ENCODE measurements at regions not wholly inside any gene's neighbourhood (a gene's known extent, or its start where the extent isn't known, plus 50 kb on each side); places are given as distances from the start of the nearest gene placed in this dataset.
A peak's percentile ranks its signal among the peaks of the same experiment; 100 is the strongest.

- DNase-seq (no peak), FAIRE-seq (no peak), ATAC-seq (peak in 3 of 4 donors; percentile 66 to 87 (median 86))
- Histone ChIP-seq H3K27ac (no peak overlapping the region), H3K4me1 (no peaks in the 10 kb centered on the region), H3K9me3 (no peaks in the 10 kb centered on the region), H3K4me3 (no peak overlapping the region), H3K27me3 (no peaks in the 10 kb centered on the region), H3K36me3 (no peaks in the 10 kb centered on the region)
- 75 to 78% methylated on average over 15 of the region's 15 CpGs for WGBS, 2 donors
- TF ChIP-seq CTCF (IDR thresholded peaks at IDR 0.05), result no peak
- intact Hi-C loops (cut with DNase I), result no loop called here
Observed at GRCh38 chr14:76937181-76938091, 91.1 kb downstream of the IRF2BPL start.

- intact Hi-C loops (cut with DNase I), result no loop called here
- no peak for TF ChIP-seq CTCF (IDR thresholded peaks at IDR 0.05)
- DNase-seq (no peak), FAIRE-seq (no peak), ATAC-seq (peak in 3 of 4 donors; percentile 28 to 39 (median 31))
- 85 to 91% methylated on average over 7 of the region's 7 CpGs for WGBS, 2 donors
- H3K27me3 ChIP-seq, result no peaks in the 10 kb centered on the region
- H3K36me3 ChIP-seq, result no peaks in the 10 kb centered on the region
- no peak overlapping the region for H3K27ac ChIP-seq
- H3K4me1 ChIP-seq, result no peaks in the 10 kb centered on the region
- no peaks in the 10 kb centered on the region for H3K9me3 ChIP-seq
- H3K4me3 ChIP-seq, result no peak overlapping the region
Observed at GRCh38 chr14:76936483-76936882, 92.0 kb downstream of the IRF2BPL start.

- ATAC-seq (no peak), FAIRE-seq (no peak)
- 62 to 82% methylated on average over 5 of the region's 5 CpGs for whole genome bisulfite sequencing, 2 donors
Observed at GRCh38 chr14:76933515-76933914, 95.0 kb downstream of the IRF2BPL start.

GRCh38 chr14:76931631-76932402 lies 96.7 kb downstream of the IRF2BPL start:
- intact Hi-C loops (cut with DNase I), result no loop called here
- no peaks in the 10 kb centered on the region for H3K27me3 ChIP-seq
- FAIRE-seq, result no peak
- DNase-seq, result no peak
- no peaks in the 10 kb centered on the region for H3K36me3 ChIP-seq
- WGBS, 2 donors, result 82 to 84% methylated on average over 9 of the region's 9 CpGs
- no peak for ATAC-seq
- no peaks in the 10 kb centered on the region for H3K4me1 ChIP-seq
- H3K4me3 ChIP-seq, result no peak overlapping the region
- no peak for TF ChIP-seq CTCF (IDR thresholded peaks at IDR 0.05)
- H3K9me3 ChIP-seq, result no peaks in the 10 kb centered on the region
- no peak overlapping the region for H3K27ac ChIP-seq

More at GRCh38 chr14:76933515-76933914, 95.0 kb downstream of the IRF2BPL start:
- Histone ChIP-seq H3K27ac (no peak overlapping the region), H3K9me3 (no peaks in the 10 kb centered on the region), H3K36me3 (no peaks in the 10 kb centered on the region), H3K27me3 (no peaks in the 10 kb centered on the region), H3K4me3 (no peak overlapping the region), H3K4me1 (no peaks in the 10 kb centered on the region)
- TF ChIP-seq CTCF (IDR thresholded peaks at IDR 0.05), result no peak
- no peak for DNase-seq
- intact Hi-C loops (cut with DNase I), result no loop called here
